ENCODE measurements at regions not wholly inside any gene's neighbourhood (a gene's known extent, or its start where the extent isn't known, plus 50 kb on each side); places are given as distances from the start of the nearest gene placed in this dataset.

- DNase-seq: no peak
Observed at GRCh38 chr13:50319635-50320255, 304.5 kb downstream of the KCNRG start.

GRCh38 chr13:50320271-50320862, 305.1 kb downstream of the KCNRG start:
- DNase-seq: no peak

GRCh38 chr13:50322006-50322405, 306.8 kb downstream of the KCNRG start:
- no peak for DNase-seq

GRCh38 chr13:50323440-50324065, 308.3 kb downstream of the KCNRG start:
- no peak for DNase-seq

GRCh38 chr13:50326271-50326670, 311.0 kb downstream of the KCNRG start:
- DNase-seq: no peak

GRCh38 chr13:50326811-50327210, 311.6 kb downstream of the KCNRG start:
- no peak for DNase-seq

GRCh38 chr13:50334115-50334778, 319.0 kb downstream of the KCNRG start:
- no peak for DNase-seq

GRCh38 chr13:50334944-50335343, 319.7 kb downstream of the KCNRG start:
- no peak for DNase-seq

- no peak for DNase-seq
Observed at GRCh38 chr13:50339271-50339670, 324.0 kb downstream of the KCNRG start.

- no peak for DNase-seq
Observed at GRCh38 chr13:50340146-50340545, 324.9 kb downstream of the KCNRG start.

GRCh38 chr13:50340551-50341287, 325.5 kb downstream of the KCNRG start:
- DNase-seq: no peak

- DNase-seq: no peak
Observed at GRCh38 chr13:50341526-50341925, 326.3 kb downstream of the KCNRG start.

GRCh38 chr13:50344717-50345116, 329.5 kb downstream of the KCNRG start:
- DNase-seq: no peak

GRCh38 chr13:50345804-50346203, 330.6 kb downstream of the KCNRG start:
- DNase-seq: no peak

- DNase-seq: no peak
Observed at GRCh38 chr13:50348371-50348770, 333.1 kb downstream of the KCNRG start.

GRCh38 chr13:50352720-50353480, 337.7 kb downstream of the KCNRG start:
- DNase-seq: peak; percentile 48

GRCh38 chr13:50353651-50354415, 338.6 kb downstream of the KCNRG start:
- DNase-seq: no peak

- no peak for DNase-seq
Observed at GRCh38 chr13:50355797-50356196, 340.6 kb downstream of the KCNRG start.

- no peak for DNase-seq
Observed at GRCh38 chr13:50357136-50357535, 341.9 kb downstream of the KCNRG start.

- DNase-seq: peak; percentile 79
Observed at GRCh38 chr13:50357586-50358118, 342.4 kb downstream of the KCNRG start.
